HepG2 (cell line): ENCODE measurements at regions not wholly inside any gene's neighbourhood (a gene's known extent, or its start where the extent isn't known, plus 50 kb on each side); places are given as distances from the start of the nearest gene placed in this dataset.

Experiments used
- ATAC-seq: fragments of 200-7000 bp; cut with Tn5 transposase; 3 replicates; pipeline ENCODE4 v1.9.1; 2020; ENCODE audit warnings: mild to moderate bottlenecking, moderate library complexity
- BruUV-seq: library from RNA; stranded (reverse); fragments of 400-500 nt; replicated peaks from 2 replicates; lab custom pipeline; 2021; lab: Mats Ljungman, UMichigan
- CTCF ChIA-PET: fragments of 300-600 bp; formaldehyde crosslinking; extraction: SDS; loops from one replicate; lab custom pipeline; 2021; ENCODE audit warnings: low total read pairs, inconsistent platforms, low intra/inter-chr PET ratio; lab: Yijun Ruan, JAX
- POLR2A ChIA-PET: fragments of 350-600 bp; sonication (Branson Sonifier 250); formaldehyde crosslinking; loops from one replicate; lab custom pipeline; 2020; ENCODE audit warnings: antibody characterized with exemption, inconsistent platforms; lab: Yijun Ruan, JAX
- DNase-seq: peaks from one replicate; pipeline ENCODE4 v3.0.0-alpha.2; 2015; ENCODE audit warnings: low spot score
- FAIRE-seq: peaks from 3 replicates; lab custom pipeline; 2011; peaks lifted over from hg19 to GRCh38; lab: Jason Lieb, UNC
- H2AFZ ChIP-seq: one replicate; pipeline ENCODE4 v1.6.1; 2011; ENCODE audit warnings: low read length, inconsistent platforms
- H3K27ac ChIP-seq: fragments of 300-600 bp; 3 replicates; pipeline ENCODE4 v1.8.0; 2011; ENCODE audit warnings: mixed run types, mild to moderate bottlenecking, mixed read lengths, low read length, inconsistent platforms; ENCODE audit not compliant: insufficient read depth; ENCODE audit errors: extremely low read length
- H3K27me3 ChIP-seq, 2 experiments: fragments of 200-600 bp in 1 of 2; 2 replicates in 1 of 2; 3 replicates in 1 of 2; pipeline versions ENCODE4 v1.6.0 to v1.8.0; 2011; ENCODE audit warnings: low read length in 2 of 2, mild to moderate bottlenecking in 2 of 2, moderate library complexity in 2 of 2, inconsistent platforms in 1 of 2; ENCODE audit not compliant: insufficient read depth in 2 of 2, control insufficient read depth in 1 of 2
- H3K36me3 ChIP-seq, 2 experiments: fragments of 200-600 bp in 1 of 2; replicated peaks in 1 of 2; 2 replicates in 1 of 2; 3 replicates in 1 of 2; pipeline versions ENCODE4 v1.5.1 to v1.8.0; 2011; ENCODE audit warnings: low read length in 2 of 2, inconsistent platforms in 1 of 2; ENCODE audit not compliant: insufficient read depth in 2 of 2, control insufficient read depth in 1 of 2
- H3K4me1 ChIP-seq: 2 replicates; pipeline ENCODE4 v1.5.1; 2012; ENCODE audit warnings: low read length, inconsistent platforms; ENCODE audit not compliant: insufficient read depth
- H3K4me2 ChIP-seq: 2 replicates; pipeline ENCODE4 v1.6.0; 2011; ENCODE audit warnings: low read depth, low read length, inconsistent platforms
- H3K4me3 ChIP-seq, 3 experiments: fragments of 200-600 bp in 1 of 3; sonication (generic), shearing (Covaris generic) in 1 of 3; replicated peaks in 1 of 3; 2 replicates each; pipeline ENCODE4 v1.5.1; 2011 to 2016; ENCODE audit warnings: low read length in 3 of 3, inconsistent platforms in 2 of 3, low read depth in 2 of 3, mild to moderate bottlenecking in 2 of 3, control low read depth in 1 of 3, mixed read lengths in 1 of 3; ENCODE audit not compliant: insufficient read depth in 1 of 3
- H3K79me2 ChIP-seq: one replicate; pipeline ENCODE4 v1.6.1; 2011; ENCODE audit warnings: low read length, inconsistent platforms; ENCODE audit not compliant: insufficient read depth
- H3K9ac ChIP-seq: 2 replicates; pipeline ENCODE4 v1.6.0; 2011; ENCODE audit warnings: mild to moderate bottlenecking, low read depth, low read length, inconsistent platforms; ENCODE audit not compliant: insufficient read depth
- H3K9me3 ChIP-seq: 2 replicates; pipeline ENCODE4 v1.5.1; 2012; ENCODE audit warnings: mild to moderate bottlenecking, low read length
- H4K20me1 ChIP-seq: 2 replicates; pipeline ENCODE4 v1.6.0; 2011; ENCODE audit warnings: inconsistent platforms, mild to moderate bottlenecking, low read length, moderate library complexity; ENCODE audit not compliant: insufficient read depth
- DBP ChIP-seq: sonication (generic); formaldehyde crosslinking; IDR thresholded peaks from 2 replicates; pipeline ENCODE4 v1.4.0; 2020; ENCODE audit warnings: missing genetic modification reagents; ENCODE audit errors: not compliant biosample characterization
- KMT2A ChIP-seq: sonication (generic); formaldehyde crosslinking; IDR thresholded peaks from 2 replicates; pipeline ENCODE4 v1.4.0; 2020; ENCODE audit warnings: missing genetic modification reagents
- SNAI1 ChIP-seq: sonication (generic); formaldehyde crosslinking; IDR thresholded peaks from 2 replicates; pipeline ENCODE4 v1.5.0; 2020; ENCODE audit warnings: mild to moderate bottlenecking, missing genetic modification reagents, borderline replicate concordance
- SOX13 ChIP-seq, 3 experiments: fragments of 450-650 bp in 1 of 3; sonication (generic) in 1 of 3; formaldehyde crosslinking in 1 of 3; IDR thresholded peaks in 2 of 3; conservative IDR thresholded peaks in 1 of 3; 2 replicates each; pipeline versions ENCODE4 v1.5.0 to v1.6.1; 2016 to 2020; ENCODE audit warnings: antibody characterized with exemption in 1 of 3, mild to moderate bottlenecking in 1 of 3, missing compliant biosample characterization in 1 of 3, missing genetic modification reagents in 1 of 3, moderate library complexity in 1 of 3
- SRSF4 ChIP-seq: fragments of 200-400 bp; formaldehyde crosslinking; IDR thresholded peaks from one replicate; pipeline ENCODE4 v1.6.1; 2018; ENCODE audit warnings: mild to moderate bottlenecking, low read depth, low read length, moderate library complexity; ENCODE audit not compliant: poor library complexity, severe bottlenecking
- ZNF235 ChIP-seq: sonication (generic); formaldehyde crosslinking; IDR thresholded peaks from 2 replicates; pipeline ENCODE4 v1.8.1; 2023; ENCODE audit warnings: mild to moderate bottlenecking, missing genetic modification reagents, borderline replicate concordance
- WGBS: methylation state at CpG from one replicate; pipeline ENCODE4 v1.1.6; 2017; ENCODE audit warnings: low lambda C conversion rate; 5-methylcytosine and 5-hydroxymethylcytosine counted together
- in situ Hi-C: cut with HindIII; loops from 2 replicates; pipeline ENCODE4 v1.10.0; 2017; ENCODE audit warnings: low pct_unique_long_range_greater_than_20kb; ENCODE audit not compliant: extremely low pct_ligation_motif_present
- intact Hi-C: fragments of 100-400 bp; cut with micrococcal nuclease; formaldehyde crosslinking; loops from one replicate; pipeline ENCODE4 v1.10.0; 2022; ENCODE audit not compliant: unreplicated experiment

- DNase-seq (no peak), ATAC-seq (no peak), FAIRE-seq (no peak)
- in situ Hi-C loops (no loop called here), intact Hi-C loops (no loop called here)
- no peak overlapping the region for H2AFZ ChIP-seq
- ChIA-PET POLR2A (no interaction called here), CTCF (no interaction called here)
- H3K9ac ChIP-seq = no peak overlapping the region
- no peaks in the 10 kb centered on the region for H3K4me1 ChIP-seq
- no peaks in the 10 kb centered on the region for H3K9me3 ChIP-seq
- no TSS peak for BruUV-seq
- H3K4me2 ChIP-seq = no peak overlapping the region
- no peak for TF ChIP-seq DBP (CRISPR knock-in tag)
- no peak for TF ChIP-seq ZNF235
- no peak for TF ChIP-seq SNAI1 (CRISPR knock-in tag)
- no peak for TF ChIP-seq SRSF4
- TF ChIP-seq KMT2A (CRISPR knock-in tag) = no peak
- TF ChIP-seq SOX13 (IDR thresholded peaks at IDR 0.05) = no peak
- no peak for TF ChIP-seq SOX13 (CRISPR knock-in tag; conservative IDR thresholded peaks at IDR 0.05 in 1 of 2, IDR thresholded peaks at IDR 0.05 in 1 of 2)
- H3K36me3 ChIP-seq = no peaks in the 10 kb centered on the region
- H3K27ac ChIP-seq = no peak overlapping the region
- H3K27me3 ChIP-seq = peaks cover 0 to 5% of the 10 kb centered on the region in 2 experiments; a peak in 1 of 5 replicates
- H3K79me2 ChIP-seq = no peaks in the 10 kb centered on the region
- 20% methylated on average over 2 of the region's 2 CpGs for WGBS
- H4K20me1 ChIP-seq = no peaks in the 10 kb centered on the region
- H3K4me3 ChIP-seq = no peak overlapping the region
Observed at GRCh38 chr20:5397393-5397792, 80.6 kb upstream of the PROKR2 start.
